ENCODE measurements at regions not wholly inside any gene's neighbourhood (a gene's known extent, or its start where the extent isn't known, plus 50 kb on each side); places are given as distances from the start of the nearest gene placed in this dataset.

- TF ChIP-seq POLR2A (IDR thresholded peaks at IDR 0.05): no peak
- TF ChIP-seq CTCF (IDR thresholded peaks at IDR 0.05): no peak
Measured at GRCh38 chr18:77501266-77501665, 251.6 kb downstream of the GALR1 start.

Data from heart left ventricle (tissue), 13 donors.